ENCODE measurements at regions not wholly inside any gene's neighbourhood (a gene's known extent, or its start where the extent isn't known, plus 50 kb on each side); places are given as distances from the start of the nearest gene placed in this dataset.

- no peak for TF ChIP-seq POLR2A (IDR thresholded peaks at IDR 0.05)
- TF ChIP-seq, protein P1, sequence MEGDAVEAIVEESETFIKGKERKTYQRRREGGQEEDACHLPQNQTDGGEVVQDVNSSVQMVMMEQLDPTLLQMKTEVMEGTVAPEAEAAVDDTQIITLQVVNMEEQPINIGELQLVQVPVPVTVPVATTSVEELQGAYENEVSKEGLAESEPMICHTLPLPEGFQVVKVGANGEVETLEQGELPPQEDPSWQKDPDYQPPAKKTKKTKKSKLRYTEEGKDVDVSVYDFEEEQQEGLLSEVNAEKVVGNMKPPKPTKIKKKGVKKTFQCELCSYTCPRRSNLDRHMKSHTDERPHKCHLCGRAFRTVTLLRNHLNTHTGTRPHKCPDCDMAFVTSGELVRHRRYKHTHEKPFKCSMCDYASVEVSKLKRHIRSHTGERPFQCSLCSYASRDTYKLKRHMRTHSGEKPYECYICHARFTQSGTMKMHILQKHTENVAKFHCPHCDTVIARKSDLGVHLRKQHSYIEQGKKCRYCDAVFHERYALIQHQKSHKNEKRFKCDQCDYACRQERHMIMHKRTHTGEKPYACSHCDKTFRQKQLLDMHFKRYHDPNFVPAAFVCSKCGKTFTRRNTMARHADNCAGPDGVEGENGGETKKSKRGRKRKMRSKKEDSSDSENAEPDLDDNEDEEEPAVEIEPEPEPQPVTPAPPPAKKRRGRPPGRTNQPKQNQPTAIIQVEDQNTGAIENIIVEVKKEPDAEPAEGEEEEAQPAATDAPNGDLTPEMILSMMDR (IDR thresholded peaks at IDR 0.05) = no peak
These were observed 257.3 kb downstream of the BCL2 start for GRCh38 chr18:63062246-63062645.

Data from right lobe of liver (tissue), 4 donors.